CD4-positive, alpha-beta T cell treated with Interleukin-2 at 100 ng/mL for 4 hours (primary cell): ENCODE measurements at regions not wholly inside any gene's neighbourhood (a gene's known extent, or its start where the extent isn't known, plus 50 kb on each side); places are given as distances from the start of the nearest gene placed in this dataset.

Source experiments
- DNase-seq: peaks from one replicate; pipeline ENCODE4 v3.0.0-alpha.2; 2020; ENCODE audit warnings: low spot score

GRCh38 chr9:18394847-18395351 lies 79.1 kb upstream of the ADAMTSL1 start:
- DNase-seq = no peak

GRCh38 chr9:18396102-18396728 lies 77.7 kb upstream of the ADAMTSL1 start:
- no peak for DNase-seq

GRCh38 chr9:18397076-18397475 lies 76.9 kb upstream of the ADAMTSL1 start:
- DNase-seq = no peak

- no peak for DNase-seq
Observed at GRCh38 chr9:18398038-18398437, 75.9 kb upstream of the ADAMTSL1 start.

- no peak for DNase-seq
Observed at GRCh38 chr9:18404434-18405029, 69.4 kb upstream of the ADAMTSL1 start.

GRCh38 chr9:18405240-18405639 lies 68.7 kb upstream of the ADAMTSL1 start:
- no peak for DNase-seq

- no peak for DNase-seq
Observed at GRCh38 chr9:18410983-18411382, 63.0 kb upstream of the ADAMTSL1 start.

GRCh38 chr9:18421391-18421790 lies 52.6 kb upstream of the ADAMTSL1 start:
- no peak for DNase-seq

GRCh38 chr9:18422296-18423036 lies 51.5 kb upstream of the ADAMTSL1 start:
- no peak for DNase-seq

GRCh38 chr9:18423791-18424531 lies 50.0 kb upstream of the ADAMTSL1 start:
- DNase-seq = no peak
